Esophagus muscularis mucosa (tissue), 4 donors: ENCODE measurements at regions not wholly inside any gene's neighbourhood (a gene's known extent, or its start where the extent isn't known, plus 50 kb on each side); places are given as distances from the start of the nearest gene placed in this dataset.

Experiments
- DNase-seq: peaks from one replicate; pipeline ENCODE4 v3.0.0-alpha.2; 2017; ENCODE audit errors: extremely low spot score
- H3K27ac ChIP-seq, 4 donors: fragments of 200-600 bp; sonication (generic); replicated peaks in 1 of 4; 1 replicate in 3 of 4; 2 replicates in 1 of 4; pipeline ENCODE4 v1.5.1; 2016 to 2019; ENCODE audit warnings: mild to moderate bottlenecking in 1 of 4
- H3K27me3 ChIP-seq, 4 donors: fragments of 200-600 bp; sonication (generic); one replicate each; pipeline versions ENCODE4 v1.5.1 to v1.6.0; 2016 to 2019
- H3K36me3 ChIP-seq, 4 donors: fragments of 200-600 bp; sonication (generic); one replicate each; pipeline ENCODE4 v1.5.1; 2016 to 2019
- H3K4me1 ChIP-seq, 4 donors: fragments of 200-600 bp; sonication (generic); one replicate each; pipeline ENCODE4 v1.5.1; 2016 to 2019
- H3K4me3 ChIP-seq, 4 donors: fragments of 200-600 bp; sonication (generic); 1 replicate in 2 of 4; 2 replicates in 2 of 4; pipeline ENCODE4 v1.5.1; 2016 to 2019; ENCODE audit warnings: mild to moderate bottlenecking in 4 of 4, moderate library complexity in 1 of 4
- H3K9me3 ChIP-seq, 4 donors: fragments of 200-600 bp; sonication (generic); 1 replicate in 3 of 4; 2 replicates in 1 of 4; pipeline ENCODE4 v1.5.1; 2016 to 2019
- CTCF ChIP-seq, 3 experiments: fragments of 200-600 bp in 2 of 3; fragments of 450-650 bp in 1 of 3; sonication (generic) in 2 of 3; IDR thresholded peaks; one replicate each; pipeline ENCODE4 v1.5.1; 2017 to 2019; ENCODE audit warnings: antibody characterized with exemption in 3 of 3, mild to moderate bottlenecking in 2 of 3, moderate library complexity in 1 of 3
- EP300 ChIP-seq: sonication (generic); formaldehyde crosslinking; IDR thresholded peaks from one replicate; pipeline ENCODE4 v1.6.1; 2017; ENCODE audit warnings: antibody characterized with exemption
- POLR2A ChIP-seq: fragments of 450-650 bp; IDR thresholded peaks from one replicate; pipeline ENCODE4 v1.6.1; 2017; ENCODE audit warnings: antibody characterized with exemption, moderate library complexity, mild to moderate bottlenecking, low read depth
- POLR2AphosphoS5 ChIP-seq, 2 donors: sonication (generic); formaldehyde crosslinking; IDR thresholded peaks; one replicate each; pipeline ENCODE4 v1.6.1; 2017; ENCODE audit warnings: antibody characterized with exemption in 2 of 2
- WGBS: methylation state at CpG from one replicate; pipeline ENCODE4 v1.1.5; 2018; 5-methylcytosine and 5-hydroxymethylcytosine counted together
- intact Hi-C: fragments of 100-400 bp; cut with DNase I; formaldehyde crosslinking; loops from one replicate; pipeline ENCODE4 v1.15.1; 2023

- Histone ChIP-seq H3K27ac (no peak overlapping the region), H3K36me3 (no peaks in the 10 kb centered on the region), H3K9me3 (no peaks in the 10 kb centered on the region), H3K27me3 (peaks cover 0 to 12% (median 0%) of the 10 kb centered on the region in 4 donors), H3K4me1 (peaks cover 0 to 3% (median 1%) of the 10 kb centered on the region in 4 donors), H3K4me3 (no peak overlapping the region)
- DNase-seq = no peak
- intact Hi-C loops = no loop called here
- WGBS = 81% methylated on average over 7 of the region's 7 CpGs
- TF ChIP-seq CTCF (IDR thresholded peaks at IDR 0.05) (no peak), POLR2A (no peak), POLR2AphosphoS5 (IDR thresholded peaks at IDR 0.05) (no peak), EP300 (no peak)
Observed at GRCh38 chr11:19466314-19466713, 225.6 kb upstream of the E2F8 start.

GRCh38 chr11:19463976-19464375 is 223.2 kb upstream of the E2F8 start:
- DNase-seq = no peak
- no peaks in the 10 kb centered on the region for H3K9me3 ChIP-seq
- H3K27me3 ChIP-seq = no peaks in the 10 kb centered on the region
- no peak for TF ChIP-seq EP300
- no peak for TF ChIP-seq POLR2A
- TF ChIP-seq CTCF (IDR thresholded peaks at IDR 0.05) = no peak
- no peak for TF ChIP-seq POLR2AphosphoS5 (IDR thresholded peaks at IDR 0.05)
- no peak overlapping the region for H3K4me3 ChIP-seq
- H3K4me1 ChIP-seq = peaks cover 6 to 10% (median 8%) of the 10 kb centered on the region in 4 donors
- intact Hi-C loops = no loop called here
- no peaks in the 10 kb centered on the region for H3K36me3 ChIP-seq
- 91% methylated on average over 7 of the region's 7 CpGs for WGBS
- no peak overlapping the region for H3K27ac ChIP-seq

- Histone ChIP-seq H3K9me3 (no peaks in the 10 kb centered on the region), H3K4me1 (peaks cover 6 to 10% (median 8%) of the 10 kb centered on the region in 4 donors), H3K36me3 (no peaks in the 10 kb centered on the region), H3K27me3 (no peaks in the 10 kb centered on the region), H3K27ac (no peak overlapping the region), H3K4me3 (no peak overlapping the region)
- TF ChIP-seq EP300 (no peak), POLR2A (no peak), CTCF (IDR thresholded peaks at IDR 0.05) (no peak), POLR2AphosphoS5 (IDR thresholded peaks at IDR 0.05) (no peak)
- 27% methylated on average over 6 of the region's 6 CpGs for WGBS
- no peak for DNase-seq
- intact Hi-C loops = no loop called here
Observed at GRCh38 chr11:19460718-19461405, 220.1 kb upstream of the E2F8 start.

GRCh38 chr11:19459240-19459639 is 218.5 kb upstream of the E2F8 start:
- no peak overlapping the region for H3K27ac ChIP-seq
- H3K27me3 ChIP-seq = no peaks in the 10 kb centered on the region
- DNase-seq = no peak
- TF ChIP-seq POLR2AphosphoS5 (IDR thresholded peaks at IDR 0.05) (no peak), CTCF (IDR thresholded peaks at IDR 0.05) (no peak), POLR2A (no peak), EP300 (no peak)
- intact Hi-C loops = no loop called here
- peaks cover 6 to 10% (median 8%) of the 10 kb centered on the region in 4 donors for H3K4me1 ChIP-seq
- no peak overlapping the region for H3K4me3 ChIP-seq
- H3K36me3 ChIP-seq = no peaks in the 10 kb centered on the region
- no peaks in the 10 kb centered on the region for H3K9me3 ChIP-seq

GRCh38 chr11:19458721-19459120 is 218.0 kb upstream of the E2F8 start:
- Histone ChIP-seq H3K4me3 (no peak overlapping the region), H3K36me3 (no peaks in the 10 kb centered on the region), H3K4me1 (peaks cover 6 to 10% (median 8%) of the 10 kb centered on the region in 4 donors), H3K27ac (no peak overlapping the region), H3K9me3 (no peaks in the 10 kb centered on the region), H3K27me3 (no peaks in the 10 kb centered on the region)
- intact Hi-C loops = no loop called here
- TF ChIP-seq CTCF (IDR thresholded peaks at IDR 0.05) (no peak), POLR2AphosphoS5 (IDR thresholded peaks at IDR 0.05) (no peak), POLR2A (no peak), EP300 (no peak)
- WGBS = 97% methylated on average over 3 of the region's 3 CpGs
- no peak for DNase-seq
